ENCODE measurements at regions not wholly inside any gene's neighbourhood (a gene's known extent, or its start where the extent isn't known, plus 50 kb on each side); places are given as distances from the start of the nearest gene placed in this dataset.
"Not testable (repeated sequence)": the region's sequence is repeated elsewhere in the genome, so short reads cannot be mapped to it uniquely, and the experiment has no call there.

DNA sequence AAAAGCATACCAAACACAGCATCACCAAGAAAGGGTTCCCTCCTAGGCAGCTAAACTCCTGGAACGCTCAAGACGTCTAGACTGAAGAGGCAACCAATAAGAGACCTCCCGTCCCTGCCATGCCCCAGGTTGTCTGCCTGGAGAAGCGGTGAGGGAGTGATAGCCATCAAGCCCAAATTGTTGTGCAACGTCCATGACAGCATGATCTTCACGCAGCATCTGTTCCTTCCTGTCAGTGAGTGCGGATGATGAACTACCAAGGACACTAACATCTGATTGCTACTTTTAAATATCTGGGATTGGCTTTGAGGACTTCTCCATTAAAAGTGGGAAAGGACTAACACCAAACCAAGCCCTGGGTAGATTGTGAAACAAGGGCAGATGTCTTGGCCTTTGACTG, 149.7 kb downstream of the TXNL1 start:
- DNase-seq, result no peak

GRCh38 chr18:56487801-56488200, 150.6 kb downstream of the TXNL1 start:
- DNase-seq, result no peak

- no peak for DNase-seq
These were observed 155.0 kb downstream of the TXNL1 start for GRCh38 chr18:56483386-56483785.

DNA sequence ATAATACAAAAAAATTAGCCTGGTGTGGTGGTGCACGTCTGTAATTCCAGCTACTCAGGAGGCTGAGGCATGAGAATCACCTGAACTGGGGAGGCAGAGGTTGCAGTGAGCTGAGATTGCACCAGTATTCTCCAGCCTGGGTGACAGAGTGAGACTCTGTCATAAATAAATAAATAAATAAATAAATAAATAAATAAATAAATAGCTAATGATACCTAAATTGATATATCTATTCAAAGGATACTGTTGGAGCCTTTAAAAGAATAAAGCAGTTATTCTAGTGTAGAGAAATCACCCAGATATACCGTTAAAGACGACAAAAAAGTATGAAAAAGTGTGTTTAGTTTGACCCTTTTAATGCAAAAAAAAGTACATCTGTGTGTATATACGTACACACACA, 155.6 kb downstream of the TXNL1 start:
- DNase-seq, result not testable (repeated sequence)

GRCh38 chr18:56481751-56482150, 156.6 kb downstream of the TXNL1 start:
- DNase-seq, result no peak

DNA sequence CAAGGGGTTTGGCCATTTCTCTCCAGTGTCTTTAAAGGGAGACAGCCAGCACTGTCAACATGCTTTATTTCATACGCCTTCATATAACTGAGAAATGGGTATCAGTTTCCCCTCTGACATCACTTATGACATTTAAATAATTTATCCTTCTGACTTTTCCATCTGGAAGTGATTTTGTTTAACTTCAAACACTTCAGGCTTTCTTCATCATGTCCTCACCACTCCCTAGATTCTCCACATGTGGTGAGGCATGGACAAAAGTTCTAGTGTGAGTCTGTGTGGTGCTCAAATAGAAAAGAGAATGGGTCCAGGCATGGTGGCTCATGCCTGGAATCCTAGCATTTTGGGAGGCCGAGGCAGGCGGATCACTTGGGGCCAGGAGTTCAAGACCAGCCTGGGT, 158.6 kb downstream of the TXNL1 start:
- no peak for DNase-seq

DNA sequence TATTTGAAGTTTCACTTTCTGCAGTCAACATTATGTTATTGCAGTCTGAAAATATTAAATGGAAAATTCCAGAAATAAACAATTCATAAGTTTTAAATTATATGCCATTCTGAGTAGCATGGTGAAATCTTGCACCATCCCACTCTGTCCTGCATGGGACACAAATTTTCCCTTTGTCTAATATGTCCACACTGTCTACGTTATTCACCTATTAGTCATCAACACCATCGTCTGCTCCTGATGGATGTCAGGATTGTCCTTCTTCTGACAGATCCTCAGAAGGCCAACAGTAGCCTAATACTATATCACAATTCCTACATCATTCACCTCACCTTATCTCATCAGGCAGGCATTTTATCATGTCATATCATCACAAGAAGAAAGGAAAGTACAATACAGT, 163.1 kb downstream of the TXNL1 start:
- no peak for DNase-seq

DNA sequence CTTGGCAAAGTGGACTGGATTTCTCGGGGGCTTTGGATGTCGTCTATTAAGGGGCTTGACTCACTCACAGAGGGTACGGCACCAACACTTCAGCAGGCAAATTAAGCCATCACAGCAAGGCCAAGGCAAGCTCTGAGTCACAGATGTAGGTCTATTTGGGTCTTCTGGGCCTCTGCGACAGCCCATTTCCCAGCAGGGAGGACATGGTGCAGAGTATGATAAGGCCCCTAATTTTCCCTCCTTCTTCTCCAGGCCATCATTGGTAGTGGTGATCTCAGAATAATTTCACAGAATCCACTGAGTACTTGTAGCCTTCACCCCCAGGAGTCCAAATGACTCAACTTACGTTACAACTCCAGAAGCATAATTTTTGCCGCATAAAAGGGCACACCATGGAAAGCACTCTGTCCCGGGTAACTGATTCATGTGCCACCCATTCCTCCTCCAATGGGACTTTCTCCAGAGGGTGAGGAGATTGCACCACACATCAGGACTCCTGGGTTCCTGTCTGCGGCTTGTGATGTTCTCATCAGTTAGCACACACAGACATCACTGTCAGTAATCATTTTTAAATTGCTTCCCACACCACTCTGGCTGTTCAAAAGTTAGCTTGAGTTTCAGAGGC, 164.9 kb downstream of the TXNL1 start:
- no peak for DNase-seq

- no peak for DNase-seq
These were observed 167.7 kb downstream of the TXNL1 start for GRCh38 chr18:56470406-56471351.

DNA sequence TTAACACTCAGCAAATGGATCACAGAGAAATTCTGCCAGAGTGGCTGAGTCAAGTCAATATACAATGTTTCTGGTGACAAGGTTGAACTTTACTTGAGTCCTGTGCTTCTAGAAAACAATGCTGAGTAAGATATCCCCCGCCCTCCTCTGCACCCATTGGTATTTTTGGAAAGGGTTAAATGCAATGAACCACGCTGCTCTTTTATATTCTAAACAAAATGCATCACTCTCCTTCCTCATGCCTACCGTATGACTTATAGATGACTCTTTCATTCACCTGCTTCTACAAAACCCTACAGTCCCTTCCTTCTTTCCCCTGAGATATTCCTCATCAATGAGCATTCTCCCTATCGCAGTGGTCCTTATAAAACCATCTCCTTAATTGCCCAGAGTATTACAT, 168.8 kb downstream of the TXNL1 start:
- DNase-seq, result no peak

DNA sequence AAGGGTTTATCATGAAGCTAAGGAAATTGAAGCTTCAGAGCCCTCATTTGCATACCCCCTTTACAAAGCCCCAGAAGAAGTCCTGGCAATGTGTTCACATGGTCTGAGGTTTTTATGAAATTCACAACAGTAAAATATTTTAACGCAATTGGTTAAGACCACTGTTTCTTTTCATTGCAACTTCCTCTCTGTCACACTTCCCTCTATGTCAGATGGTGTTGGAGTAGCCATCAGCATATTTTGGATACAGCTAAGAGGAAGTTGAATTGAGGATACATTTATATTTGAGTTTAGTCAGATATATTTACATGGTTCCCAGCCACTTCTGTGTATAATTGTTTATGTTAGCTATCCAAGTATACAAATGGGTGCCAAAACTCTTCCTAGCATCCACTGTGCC, 170.0 kb downstream of the TXNL1 start:
- no peak for DNase-seq

- DNase-seq, result no peak
These were observed 176.1 kb downstream of the TXNL1 start for GRCh38 chr18:56462276-56462675.

- no peak for DNase-seq
These were observed 177.2 kb downstream of the TXNL1 start for GRCh38 chr18:56461151-56461550.

GRCh38 chr18:56460581-56460980, 177.8 kb downstream of the TXNL1 start:
- no peak for DNase-seq

DNA sequence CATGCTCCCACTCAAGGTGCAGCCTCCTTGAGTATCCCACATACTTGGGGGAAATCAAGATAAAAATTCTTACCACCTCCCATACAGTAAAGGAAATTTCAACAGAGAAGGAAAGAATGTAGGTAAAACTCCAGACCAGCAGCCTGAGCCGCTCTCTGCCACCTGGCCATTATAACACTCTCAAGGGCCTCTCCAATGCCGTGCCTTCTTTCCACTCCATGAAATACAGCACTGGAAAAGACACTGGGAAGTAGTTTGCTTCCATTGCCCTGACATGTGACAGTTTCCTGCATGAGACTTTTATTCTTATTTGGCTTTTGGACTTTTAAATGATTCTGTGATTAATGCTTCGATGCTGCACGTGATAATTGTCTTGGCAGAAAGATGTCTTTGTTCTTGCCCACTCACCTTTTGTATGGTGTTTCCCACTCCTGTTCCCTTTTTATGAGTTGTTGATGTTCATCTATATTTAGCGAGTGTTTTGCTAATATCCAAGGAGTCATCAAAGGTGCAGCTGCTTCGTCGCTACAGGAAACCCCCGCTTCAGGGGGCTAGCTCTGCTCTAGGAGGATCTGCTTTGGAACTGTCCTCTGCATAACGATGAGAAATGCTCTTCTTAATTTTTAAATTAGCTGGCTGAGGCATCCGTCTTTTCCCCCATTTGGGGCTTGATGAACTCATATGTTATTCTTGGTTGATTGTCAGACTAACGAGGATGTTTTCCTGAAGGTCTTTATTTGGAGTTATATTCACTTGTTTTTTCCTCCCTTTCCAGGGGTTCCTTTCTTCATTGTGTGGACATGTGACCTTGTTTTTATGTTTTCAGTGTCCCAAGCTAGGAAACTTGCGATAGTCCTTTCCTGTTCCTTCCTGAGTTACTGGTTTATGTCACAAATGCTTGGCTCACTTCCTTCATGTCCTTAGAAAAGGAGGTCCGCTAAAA, 179.4 kb downstream of the TXNL1 start:
- no peak for DNase-seq

DNA sequence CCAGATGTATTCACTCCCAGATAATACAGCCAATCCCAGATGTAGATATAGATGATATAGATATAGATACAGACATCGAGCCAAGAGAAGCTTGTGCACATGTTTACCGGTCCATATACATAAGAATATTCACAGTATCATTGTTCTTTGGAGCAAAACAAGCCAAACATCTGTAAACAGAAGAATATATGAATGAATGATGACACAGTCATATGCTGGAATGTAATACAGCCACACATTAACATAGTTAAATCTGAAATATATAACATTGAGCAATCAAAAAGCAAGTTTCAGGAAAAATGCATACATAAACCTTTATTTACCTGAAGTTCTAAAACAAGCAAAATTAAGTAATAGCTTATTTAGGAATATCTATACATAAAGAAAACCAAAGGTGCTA, 182.5 kb downstream of the TXNL1 start:
- no peak for DNase-seq

- DNase-seq, result no peak
These were observed 183.3 kb downstream of the TXNL1 start for GRCh38 chr18:56455141-56455540.

DNA sequence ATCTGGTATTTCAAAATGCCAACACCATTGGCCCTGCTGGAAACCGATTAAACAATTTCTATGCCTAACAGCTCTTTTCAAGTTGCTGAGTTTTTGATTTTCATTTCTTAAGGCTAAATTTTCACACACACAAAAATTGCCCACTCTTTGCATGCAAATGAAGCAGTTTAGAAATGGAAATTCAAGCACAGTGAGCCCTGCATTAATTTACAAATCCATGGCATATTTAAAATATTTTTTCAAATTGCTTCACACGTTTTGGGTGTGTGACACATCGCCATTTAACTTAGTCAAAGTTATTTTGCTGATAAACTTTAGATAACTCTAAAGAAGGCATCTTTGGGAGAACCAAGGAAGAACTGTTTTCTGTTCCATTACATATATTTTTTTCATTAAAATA, 184.8 kb downstream of the TXNL1 start:
- no peak for DNase-seq

DNA sequence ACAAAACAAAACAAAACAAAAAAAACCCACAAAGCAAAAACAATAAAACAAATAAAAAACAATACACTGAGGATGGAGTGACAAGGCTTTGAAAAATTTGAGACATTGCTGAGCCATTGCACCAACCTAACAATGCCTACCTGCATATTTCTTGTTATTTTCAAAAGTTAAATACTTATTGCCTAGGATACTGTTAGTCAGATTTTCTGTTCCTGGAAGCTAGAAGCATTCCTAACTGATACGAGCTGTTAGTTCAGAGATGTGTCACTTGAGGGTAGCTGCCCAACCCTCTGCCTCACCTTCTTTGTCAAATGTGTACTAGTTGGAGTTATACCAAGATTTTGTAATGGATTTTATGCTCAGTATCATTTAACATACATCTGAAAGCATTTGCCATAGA, 187.2 kb downstream of the TXNL1 start:
- no peak for DNase-seq

DNA sequence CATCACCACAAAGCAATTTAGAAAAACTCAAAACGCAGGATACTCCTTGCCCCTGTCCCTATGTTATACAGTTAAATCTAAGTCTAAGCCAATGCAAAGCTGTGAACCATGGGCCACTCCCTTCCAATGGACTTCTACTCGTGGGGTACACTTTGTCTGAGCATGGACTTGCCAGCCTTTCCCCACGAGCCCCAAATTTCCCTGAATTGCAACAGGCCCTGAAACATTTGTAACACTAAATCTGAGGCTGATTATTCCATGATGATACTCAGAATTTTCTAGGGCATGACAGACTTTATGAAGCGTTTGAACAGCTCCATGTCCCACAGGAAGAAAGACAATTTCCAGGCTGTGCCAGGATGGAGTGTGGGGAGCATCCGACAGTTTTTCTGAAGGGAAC, 189.6 kb downstream of the TXNL1 start:
- DNase-seq, result no peak

DNA sequence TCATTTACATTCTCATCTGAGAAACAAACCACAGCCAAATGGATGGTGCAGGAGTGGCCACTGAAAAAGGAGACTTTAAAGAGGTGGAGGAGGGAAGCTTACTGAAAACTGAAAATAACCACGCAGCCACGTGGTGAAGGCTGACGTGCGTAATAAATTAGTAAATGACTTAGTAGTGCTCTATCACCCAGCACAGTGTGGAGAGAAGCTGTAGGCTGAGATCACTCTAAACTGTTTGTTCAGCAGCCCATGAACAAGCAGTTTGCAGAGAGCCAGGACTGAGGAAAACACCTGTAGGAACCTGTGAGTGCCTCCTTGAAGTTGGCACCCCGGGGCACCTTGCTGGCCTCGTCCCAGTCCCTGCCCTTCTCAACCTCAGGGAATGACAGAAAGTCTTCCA, 193.0 kb downstream of the TXNL1 start:
- no peak for DNase-seq

DNA sequence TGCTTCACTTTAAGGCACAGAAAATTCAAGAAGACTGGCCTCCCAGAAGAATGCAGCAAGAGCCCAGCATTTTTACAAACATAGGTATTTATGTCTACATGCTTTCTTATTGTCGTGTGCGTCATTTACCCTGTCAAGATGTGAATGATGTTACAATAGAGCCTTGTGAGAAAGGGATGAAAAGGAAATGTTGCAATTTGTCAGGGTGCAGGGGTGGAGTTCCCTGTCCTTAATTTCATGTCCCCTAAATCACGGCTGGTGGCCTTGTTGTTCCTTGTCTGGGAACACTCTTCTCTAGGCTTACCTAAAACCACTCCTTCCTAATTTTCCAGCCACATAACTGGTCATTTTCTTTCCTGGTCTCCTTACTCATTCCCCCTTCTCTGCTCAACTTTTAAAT, 194.2 kb downstream of the TXNL1 start:
- DNase-seq, result no peak

All from hypothalamus (tissue), 51 donors.